HUES48 (cell line): ENCODE measurements at regions not wholly inside any gene's neighbourhood (a gene's known extent, or its start where the extent isn't known, plus 50 kb on each side); places are given as distances from the start of the nearest gene placed in this dataset.

Source experiments
- H3K27ac ChIP-seq: one replicate; pipeline ENCODE4 v1.7.0; 2013; ENCODE audit warnings: low read depth, low read length, inconsistent platforms
- H3K27me3 ChIP-seq: 2 replicates; pipeline ENCODE4 v1.6.1; 2013; ENCODE audit warnings: mild to moderate bottlenecking, low read length; ENCODE audit not compliant: control insufficient read depth, insufficient read depth
- H3K36me3 ChIP-seq: 2 replicates; pipeline ENCODE4 v1.6.1; 2013; ENCODE audit warnings: low read length; ENCODE audit not compliant: control insufficient read depth, insufficient read depth
- H3K4me1 ChIP-seq: 2 replicates; pipeline ENCODE4 v1.6.1; 2013; ENCODE audit warnings: mild to moderate bottlenecking, low read length; ENCODE audit not compliant: control insufficient read depth, insufficient read depth
- H3K4me3 ChIP-seq: 2 replicates; pipeline ENCODE4 v1.5.1; 2013; ENCODE audit warnings: mild to moderate bottlenecking, low read depth, low read length
- H3K9ac ChIP-seq: 2 replicates; pipeline ENCODE4 v1.6.1; 2013; ENCODE audit warnings: mild to moderate bottlenecking, low read depth, low read length, moderate library complexity
- H3K9me3 ChIP-seq: 2 replicates; pipeline ENCODE4 v1.6.1; 2013; ENCODE audit warnings: low read length; ENCODE audit not compliant: control insufficient read depth, insufficient read depth

DNA sequence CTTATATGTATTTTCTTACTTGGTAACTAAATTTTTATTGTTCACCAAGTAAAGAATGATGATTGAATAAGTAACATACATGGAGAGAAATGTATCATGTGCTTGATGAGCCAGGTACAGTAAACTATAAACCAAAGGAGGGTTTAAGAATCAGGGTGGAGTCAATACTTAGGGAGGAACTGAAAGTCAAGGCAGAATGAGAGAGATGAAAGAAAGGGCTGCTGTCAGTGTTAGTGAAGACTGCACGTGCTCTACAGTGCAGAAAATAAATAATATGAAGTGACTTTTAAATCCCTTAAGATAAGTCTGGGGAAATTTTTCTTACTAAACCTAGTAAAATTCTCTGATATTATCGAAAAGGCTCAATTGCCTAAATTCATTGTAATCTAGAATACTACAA, 986.0 kb downstream of the DSC3 start:
- Histone ChIP-seq H3K4me1 (no peaks in the 10 kb centered on the region), H3K9ac (no peak overlapping the region), H3K27ac (no peak overlapping the region), H3K36me3 (no peaks in the 10 kb centered on the region), H3K4me3 (no peak overlapping the region), H3K9me3 (no peaks in the 10 kb centered on the region), H3K27me3 (no peaks in the 10 kb centered on the region)

DNA sequence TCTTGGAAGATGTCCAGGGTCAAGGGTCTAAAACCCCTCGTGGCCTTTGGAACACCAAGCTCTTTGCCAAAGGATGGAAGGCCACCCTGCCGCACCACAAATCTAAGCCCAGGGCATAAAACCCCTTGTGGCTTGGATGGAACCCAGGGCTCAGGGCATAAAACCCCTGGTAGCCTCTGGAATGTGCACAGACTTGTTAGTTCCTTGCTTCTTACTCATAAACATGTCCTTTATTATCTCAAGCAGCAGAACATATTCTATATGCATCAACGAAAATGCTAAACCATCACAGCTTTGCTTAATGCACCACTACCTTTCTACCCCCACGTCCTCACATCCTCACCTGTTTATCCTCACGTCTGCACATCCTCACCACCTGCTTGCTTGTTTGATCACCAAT, 998.0 kb downstream of the DSC3 start:
- no peak overlapping the region for H3K27ac ChIP-seq
- no peak overlapping the region for H3K4me3 ChIP-seq
- H3K27me3 ChIP-seq = no peaks in the 10 kb centered on the region
- H3K9ac ChIP-seq = no peak overlapping the region
- no peaks in the 10 kb centered on the region for H3K36me3 ChIP-seq
- H3K4me1 ChIP-seq = peaks cover 3% of the 10 kb centered on the region; the same call in 1 of the 2 replicates
- no peaks in the 10 kb centered on the region for H3K9me3 ChIP-seq

DNA sequence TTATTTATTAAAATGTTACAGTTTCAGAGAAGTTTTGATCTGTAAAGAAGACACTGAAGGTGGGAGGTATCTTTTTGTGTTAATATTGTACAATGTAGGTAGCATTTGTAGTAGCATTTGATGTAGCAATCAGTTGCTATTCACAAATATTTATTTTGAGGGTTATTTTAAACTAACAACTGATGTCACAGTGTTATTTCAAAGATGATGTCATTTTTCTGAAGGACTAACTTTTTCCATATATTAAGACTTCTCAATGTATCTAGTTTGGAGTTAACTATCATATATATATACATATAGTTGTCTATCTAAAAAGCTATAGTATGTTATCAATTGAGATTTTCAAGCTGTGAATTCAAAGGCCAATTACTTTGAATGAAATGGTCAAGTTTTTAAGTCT, 1003.3 kb downstream of the DSC3 start:
- Histone ChIP-seq H3K4me3 (no peak overlapping the region), H3K36me3 (no peaks in the 10 kb centered on the region), H3K9me3 (peaks cover 22% of the 10 kb centered on the region), H3K27me3 (no peaks in the 10 kb centered on the region), H3K9ac (no peak overlapping the region), H3K27ac (no peak overlapping the region), H3K4me1 (peaks cover 3% of the 10 kb centered on the region; the same call in 1 of the 2 replicates)

DNA sequence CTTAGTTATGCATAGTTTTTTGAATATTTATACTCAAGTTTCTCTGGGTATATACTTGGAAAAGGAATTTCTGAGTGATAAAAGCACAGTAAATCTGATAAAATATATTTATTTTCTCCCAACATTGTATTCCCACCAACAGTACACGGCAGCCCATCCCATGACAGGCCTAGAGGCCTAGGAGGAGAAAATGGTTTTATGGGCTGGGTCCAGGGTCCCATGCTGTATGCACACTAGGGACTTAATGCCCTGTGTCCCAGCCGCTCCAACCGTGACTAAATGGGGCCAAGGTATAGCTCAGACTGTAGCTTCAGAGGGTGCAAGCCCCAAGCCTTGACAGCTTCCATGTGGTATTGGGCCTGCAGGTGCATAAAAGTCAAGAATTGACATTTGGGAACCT, 1007.7 kb downstream of the DSC3 start:
- H3K4me3 ChIP-seq = no peak overlapping the region; the same call in 1 of the 2 replicates
- H3K27me3 ChIP-seq = no peaks in the 10 kb centered on the region
- no peaks in the 10 kb centered on the region for H3K4me1 ChIP-seq
- H3K27ac ChIP-seq = no peak overlapping the region
- peaks cover 27% of the 10 kb centered on the region for H3K9me3 ChIP-seq
- H3K36me3 ChIP-seq = no peaks in the 10 kb centered on the region
- H3K9ac ChIP-seq = no peak overlapping the region

DNA sequence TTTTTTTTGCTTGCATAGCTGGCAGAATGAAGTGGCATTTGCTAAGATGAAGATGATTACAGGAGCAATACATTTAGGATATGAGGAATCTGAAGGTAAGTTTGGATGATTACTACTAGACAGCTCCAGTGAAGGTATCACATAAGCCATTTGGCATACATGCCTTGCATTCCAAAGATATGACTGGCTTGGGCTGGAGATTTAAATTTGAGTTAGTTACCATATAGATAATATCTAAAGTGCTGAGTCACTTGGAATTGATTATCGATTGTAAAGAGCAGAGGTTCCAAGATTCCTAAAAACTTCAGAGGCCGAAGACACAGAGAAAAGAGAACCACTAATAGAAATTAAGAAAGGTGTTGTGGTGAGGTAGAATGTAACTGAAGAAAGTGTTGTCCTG, 1026.4 kb downstream of the DSC3 start:
- Histone ChIP-seq H3K4me1 (0 out of 2 replicates have a peak, but pooled peaks cover 5% of the 10 kb centered on the region), H3K9me3 (no peaks in the 10 kb centered on the region), H3K36me3 (no peaks in the 10 kb centered on the region), H3K27ac (no peak overlapping the region), H3K27me3 (no peaks in the 10 kb centered on the region), H3K4me3 (no peak overlapping the region), H3K9ac (no peak overlapping the region)

DNA sequence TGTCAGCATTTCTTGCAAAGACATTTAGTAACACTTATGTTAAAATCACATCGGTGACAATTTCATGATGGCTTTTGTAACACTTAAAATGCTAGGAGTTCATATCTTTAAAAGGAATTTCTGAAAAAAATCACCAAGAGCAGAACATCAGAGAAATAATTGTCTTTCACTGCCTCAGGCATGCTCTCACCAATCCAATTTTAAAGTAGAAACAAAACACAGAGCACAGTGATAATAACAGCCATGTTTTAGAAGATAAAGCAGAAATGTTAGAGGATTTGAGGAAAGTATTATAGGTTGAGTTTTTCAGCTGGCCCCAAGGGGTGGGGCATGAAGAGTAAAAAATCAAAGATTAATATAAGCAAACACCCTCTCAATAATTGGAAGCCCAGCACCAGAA, 1037.6 kb downstream of the DSC3 start:
- Histone ChIP-seq H3K27me3 (no peaks in the 10 kb centered on the region), H3K4me1 (no peaks in the 10 kb centered on the region), H3K9me3 (no peaks in the 10 kb centered on the region), H3K36me3 (no peaks in the 10 kb centered on the region), H3K4me3 (no peak overlapping the region), H3K9ac (no peak overlapping the region), H3K27ac (no peak overlapping the region)

DNA sequence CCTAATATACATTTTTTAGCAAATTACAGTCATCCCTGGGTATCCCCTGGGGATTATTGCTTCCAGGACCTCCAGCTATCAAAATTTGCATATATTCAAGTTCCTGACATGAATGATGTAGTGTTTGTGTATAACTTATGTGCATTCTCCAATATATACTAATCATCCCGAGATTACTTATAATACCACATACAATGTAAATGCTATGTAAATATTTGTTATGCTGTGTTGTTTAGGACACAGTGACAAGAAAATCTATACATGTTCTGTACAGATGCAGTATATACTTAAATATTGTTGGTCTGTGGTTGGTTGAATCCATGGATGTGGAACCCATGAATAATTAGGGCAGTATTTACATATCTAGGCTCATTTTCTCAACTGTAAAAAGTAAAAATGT, 1060.3 kb downstream of the DSC3 start:
- no peak overlapping the region for H3K27ac ChIP-seq

DNA sequence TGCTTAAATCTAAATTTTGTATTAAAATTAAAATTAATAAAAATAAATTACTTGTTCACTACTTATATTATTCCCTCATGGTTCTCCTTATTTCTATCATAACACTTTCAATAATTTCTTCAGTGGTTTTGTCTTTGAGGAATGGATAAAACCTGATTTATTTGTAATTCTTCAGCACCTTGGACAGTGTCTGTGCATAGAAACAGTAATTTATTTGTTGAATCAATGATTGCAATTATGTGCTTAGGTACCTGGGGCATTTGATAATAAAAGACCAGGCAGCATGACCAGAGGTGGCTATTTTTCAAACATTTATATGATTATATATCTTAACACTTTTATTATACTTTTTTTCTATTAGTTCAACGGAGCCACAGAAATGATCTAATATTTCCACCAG, 1062.7 kb downstream of the DSC3 start:
- no peaks in the 10 kb centered on the region for H3K27me3 ChIP-seq
- no peaks in the 10 kb centered on the region for H3K4me1 ChIP-seq
- H3K9me3 ChIP-seq = no peaks in the 10 kb centered on the region
- H3K9ac ChIP-seq = no peak overlapping the region
- no peak overlapping the region for H3K4me3 ChIP-seq
- H3K27ac ChIP-seq = no peak overlapping the region
- H3K36me3 ChIP-seq = no peaks in the 10 kb centered on the region

More for the DNA sequence above, 1060.3 kb downstream of the DSC3 start:
- Histone ChIP-seq H3K27me3 (no peaks in the 10 kb centered on the region), H3K36me3 (no peaks in the 10 kb centered on the region), H3K4me1 (no peaks in the 10 kb centered on the region), H3K9me3 (no peaks in the 10 kb centered on the region), H3K9ac (no peak overlapping the region), H3K4me3 (no peak overlapping the region)

DNA sequence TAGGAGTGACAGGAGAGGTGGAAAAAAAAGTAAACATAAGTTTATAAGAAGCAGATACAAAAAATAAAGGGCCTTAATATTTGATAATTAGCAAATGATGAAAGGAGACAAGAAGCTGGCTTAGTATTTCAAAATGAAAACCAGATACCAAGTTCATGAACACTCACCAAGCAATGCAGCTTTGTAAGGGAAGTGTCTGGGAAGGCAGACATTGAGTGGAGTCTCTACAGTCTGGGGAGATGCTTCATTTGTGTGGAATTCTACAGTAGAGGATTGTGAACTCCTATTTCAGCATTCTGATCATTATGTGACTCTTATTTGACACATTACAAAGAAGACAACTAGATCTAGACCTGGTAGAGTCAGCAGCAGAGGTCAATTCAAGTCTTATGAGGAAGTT, 1072.7 kb downstream of the DSC3 start:
- no peak overlapping the region for H3K27ac ChIP-seq
- H3K4me1 ChIP-seq = no peaks in the 10 kb centered on the region
- H3K36me3 ChIP-seq = no peaks in the 10 kb centered on the region
- no peak overlapping the region for H3K4me3 ChIP-seq
- H3K9ac ChIP-seq = no peak overlapping the region
- no peaks in the 10 kb centered on the region for H3K27me3 ChIP-seq
- no peaks in the 10 kb centered on the region for H3K9me3 ChIP-seq

DNA sequence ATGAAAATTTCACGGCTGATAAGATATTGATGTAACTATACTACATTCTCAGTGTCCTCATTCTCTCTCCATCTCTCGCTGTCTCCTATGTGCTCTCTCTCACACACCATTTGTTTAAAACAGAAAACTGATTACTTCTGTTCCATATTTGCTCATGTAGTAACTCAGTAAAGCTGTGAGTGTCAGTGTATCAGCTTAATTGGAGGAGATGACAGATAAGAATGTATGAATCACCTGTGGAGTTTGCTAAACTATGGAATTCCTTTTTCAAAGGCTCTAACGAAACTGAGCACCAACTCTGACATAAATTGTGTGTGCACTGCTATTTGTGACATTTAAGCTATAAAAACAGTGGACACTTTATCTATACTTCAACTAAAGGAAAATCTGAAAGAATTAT, 1080.0 kb downstream of the DSC3 start:
- no peaks in the 10 kb centered on the region for H3K9me3 ChIP-seq
- H3K4me1 ChIP-seq = no peaks in the 10 kb centered on the region
- no peaks in the 10 kb centered on the region for H3K27me3 ChIP-seq
- H3K27ac ChIP-seq = no peak overlapping the region
- H3K4me3 ChIP-seq = no peak overlapping the region
- H3K9ac ChIP-seq = no peak overlapping the region
- H3K36me3 ChIP-seq = no peaks in the 10 kb centered on the region

DNA sequence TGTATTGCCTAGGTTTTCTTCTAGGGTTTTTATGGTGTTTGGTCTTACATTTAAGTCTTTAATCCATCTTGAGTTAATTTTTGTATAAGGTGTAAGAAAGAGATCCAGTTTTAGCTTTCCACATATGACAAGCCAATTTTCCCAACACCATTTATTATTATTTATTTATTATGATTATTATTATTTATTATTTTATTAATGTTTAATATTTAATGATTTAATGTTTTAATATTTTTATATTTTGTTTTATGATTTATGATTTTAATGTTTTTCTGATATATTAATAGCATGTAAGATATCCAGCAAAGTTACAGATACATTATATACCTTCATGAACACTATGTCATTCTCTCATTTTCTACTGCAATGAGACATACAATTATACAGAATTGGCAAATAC, 1082.0 kb downstream of the DSC3 start:
- Histone ChIP-seq H3K27ac (no peak overlapping the region), H3K4me3 (no peak overlapping the region), H3K4me1 (no peaks in the 10 kb centered on the region), H3K9me3 (no peaks in the 10 kb centered on the region), H3K36me3 (no peaks in the 10 kb centered on the region), H3K27me3 (no peaks in the 10 kb centered on the region), H3K9ac (no peak overlapping the region)

DNA sequence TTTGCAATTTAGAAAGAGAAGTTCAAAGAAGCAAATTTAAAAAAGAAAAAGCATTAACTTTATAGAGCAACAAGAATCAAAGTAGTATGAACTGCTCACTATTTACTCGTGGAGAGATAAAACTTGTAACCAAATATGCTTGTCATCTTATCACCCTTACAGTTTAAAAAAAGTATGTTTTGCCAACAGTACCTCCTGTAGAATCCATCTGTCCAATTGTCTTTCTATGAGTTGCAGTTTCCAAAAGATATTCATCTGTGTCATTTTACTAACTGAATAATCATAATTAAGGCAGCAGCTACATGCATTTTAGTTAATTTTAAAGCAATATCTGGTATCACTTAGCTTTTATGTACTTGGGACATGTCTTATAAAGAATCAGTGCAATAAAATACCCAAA, 1112.3 kb downstream of the DSC3 start:
- Histone ChIP-seq H3K36me3 (no peaks in the 10 kb centered on the region), H3K27ac (no peak overlapping the region), H3K9ac (no peak overlapping the region), H3K4me1 (no peaks in the 10 kb centered on the region), H3K4me3 (no peak overlapping the region), H3K27me3 (no peaks in the 10 kb centered on the region), H3K9me3 (no peaks in the 10 kb centered on the region)
